Right lobe of liver (tissue), 4 donors: ENCODE measurements at regions not wholly inside any gene's neighbourhood (a gene's known extent, or its start where the extent isn't known, plus 50 kb on each side); places are given as distances from the start of the nearest gene placed in this dataset.

Experiments used
- CTCF ChIP-seq, 4 donors: fragments of 200-600 bp in 3 of 4; fragments of 450-650 bp in 1 of 4; IDR thresholded peaks; one replicate each; pipeline versions ENCODE4 v1.5.1 to v1.8.0; 2016 to 2022; ENCODE audit warnings: antibody characterized with exemption in 4 of 4, mild to moderate bottlenecking in 2 of 4
- POLR2A ChIP-seq: fragments of 450-650 bp; IDR thresholded peaks from one replicate; pipeline ENCODE4 v1.6.1; 2017; ENCODE audit warnings: antibody characterized with exemption, mild to moderate bottlenecking
- donor health status: DM: no; HTN: no; CAD: no.
- donor health status: DM: no; HTN: no; CAD: no.
- donor health status: DM: no; HTN: yes; CAD: no.

- TF ChIP-seq CTCF (IDR thresholded peaks at IDR 0.05) (no peak), POLR2A (no peak)
These were observed 271.2 kb downstream of the PRL start for GRCh38 chr6:22025468-22026163.
